ENCODE measurements at regions not wholly inside any gene's neighbourhood (a gene's known extent, or its start where the extent isn't known, plus 50 kb on each side); places are given as distances from the start of the nearest gene placed in this dataset.

GRCh38 chr7:156198277-156198676 lies 386.0 kb upstream of the SHH start:
- BruUV-seq (replicated peaks): no TSS peak

GRCh38 chr7:156196649-156197048 lies 384.4 kb upstream of the SHH start:
- in situ Hi-C loops (cut with HindIII; ENCODE audit: low pct_unique_long_range_greater_than_20kb, low sequenced_read_pairs) (no loop called here), intact Hi-C loops (cut with micrococcal nuclease; ENCODE audit: unreplicated experiment) (no loop called here)
- no peak for DNase-seq (ENCODE audit: low read depth, low spot score)
- Histone ChIP-seq H3K9me3 (ENCODE audit: control insufficient read depth, insufficient read depth, low read depth, low read length) (no peaks in the 10 kb centered on the region), H3K4me3 (ENCODE audit: low read depth in 2 of 2, low read length in 2 of 2) (no peak overlapping the region), H3K27ac (ENCODE audit: low read length) (no peak overlapping the region), H3K27me3 (ENCODE audit: control insufficient read depth, insufficient read depth, low read length) (no peaks in the 10 kb centered on the region), H3K36me3 (ENCODE audit: control insufficient read depth, insufficient read depth, low read length) (no peaks in the 10 kb centered on the region), H3K4me1 (ENCODE audit: control insufficient read depth, insufficient read depth, low read length) (no peaks in the 10 kb centered on the region)
- TF ChIP-seq SIN3A (IDR thresholded peaks at IDR 0.05; ENCODE audit: borderline replicate concordance, insufficient read depth, low read depth, low read length) (no peak), CTCF (IDR thresholded peaks at IDR 0.05) (no peak), REST (IDR thresholded peaks at IDR 0.05; ENCODE audit: insufficient read depth in 1 of 2, low read depth in 2 of 2, low read length in 1 of 2) (no peak), TCF7L2 (IDR thresholded peaks at IDR 0.05; ENCODE audit: low read depth, low read length) (no peak), POLR2AphosphoS5 (IDR thresholded peaks at IDR 0.05; ENCODE audit: low read depth, low read length) (no peak)
- POLR2A ChIA-PET: no interaction called here
- no peak for ATAC-seq
- CTCF ChIA-PET: no interaction called here
- no TSS peak for BruUV-seq (replicated peaks)

More at GRCh38 chr7:156198277-156198676, 386.0 kb upstream of the SHH start:
- DNase-seq (ENCODE audit: low read depth, low spot score) (no peak), ATAC-seq (no peak)
- in situ Hi-C loops (cut with HindIII; ENCODE audit: low pct_unique_long_range_greater_than_20kb, low sequenced_read_pairs) (no loop called here), intact Hi-C loops (cut with micrococcal nuclease; ENCODE audit: unreplicated experiment) (no loop called here)
- no peak overlapping the region for H3K4me3 ChIP-seq (ENCODE audit: low read depth in 2 of 2, low read length in 2 of 2)
- TF ChIP-seq TCF7L2 (IDR thresholded peaks at IDR 0.05; ENCODE audit: low read depth, low read length) (no peak), POLR2AphosphoS5 (IDR thresholded peaks at IDR 0.05; ENCODE audit: low read depth, low read length) (no peak), CTCF (IDR thresholded peaks at IDR 0.05) (no peak), SIN3A (IDR thresholded peaks at IDR 0.05; ENCODE audit: borderline replicate concordance, insufficient read depth, low read depth, low read length) (no peak), REST (IDR thresholded peaks at IDR 0.05; ENCODE audit: insufficient read depth in 1 of 2, low read depth in 2 of 2, low read length in 1 of 2) (no peak)
- H3K36me3 ChIP-seq (ENCODE audit: control insufficient read depth, insufficient read depth, low read length): no peaks in the 10 kb centered on the region
- POLR2A ChIA-PET: no interaction called here
- CTCF ChIA-PET: no interaction called here
- no peaks in the 10 kb centered on the region for H3K9me3 ChIP-seq (ENCODE audit: control insufficient read depth, insufficient read depth, low read depth, low read length)
- H3K27me3 ChIP-seq (ENCODE audit: control insufficient read depth, insufficient read depth, low read length): no peaks in the 10 kb centered on the region
- H3K27ac ChIP-seq (ENCODE audit: low read length): no peak overlapping the region
- H3K4me1 ChIP-seq (ENCODE audit: control insufficient read depth, insufficient read depth, low read length): no peaks in the 10 kb centered on the region

All from Panc1 (cell line).